Caco-2 (cell line): ENCODE measurements at regions not wholly inside any gene's neighbourhood (a gene's known extent, or its start where the extent isn't known, plus 50 kb on each side); places are given as distances from the start of the nearest gene placed in this dataset.
A peak's percentile ranks its signal among the peaks of the same experiment; 100 is the strongest.

Experiments used
- BruUV-seq: library from RNA; stranded (reverse); fragments of 400-500 nt; replicated peaks from 2 replicates; lab custom pipeline; 2021; lab: Mats Ljungman, UMichigan
- CTCF ChIA-PET: fragments of 300-600 bp; sonication (Branson Sonifier 250); formaldehyde crosslinking; loops from one replicate; lab custom pipeline; 2022; ENCODE audit warnings: antibody characterized with exemption; lab: Charles Lee
- POLR2A ChIA-PET: fragments of 300-600 bp; sonication (Branson Sonifier 250); formaldehyde crosslinking; loops from one replicate; lab custom pipeline; 2022; ENCODE audit warnings: antibody characterized with exemption; lab: Charles Lee
- DNase-seq, 2 experiments: peaks; one replicate each; pipeline versions ENCODE4 v3.0.0 to v3.0.0-alpha.2; 2020 to 2022
- H3K27me3 ChIP-seq: replicated peaks from 2 replicates; pipeline ENCODE4 v1.6.0; 2011; ENCODE audit warnings: low read length; ENCODE audit not compliant: control insufficient read depth, insufficient read depth
- H3K36me3 ChIP-seq: 2 replicates; pipeline ENCODE4 v1.5.1; 2011; ENCODE audit warnings: low read length; ENCODE audit not compliant: control insufficient read depth, insufficient read depth
- H3K4me1 ChIP-seq: fragments of 250-450 bp; sonication (Bioruptor Pico); 2 replicates; pipeline ENCODE4 v1.5.1; 2020; ENCODE audit warnings: mild to moderate bottlenecking
- H3K4me3 ChIP-seq: 2 replicates; pipeline ENCODE4 v1.5.1; 2011; ENCODE audit warnings: low read depth, mild to moderate bottlenecking, control low read depth, low read length
- H3K9me3 ChIP-seq: fragments of 250-450 bp; sonication (Bioruptor Pico); 2 replicates; pipeline ENCODE4 v1.5.1; 2020; ENCODE audit warnings: mild to moderate bottlenecking, moderate library complexity
- H3K27ac Mint-ChIP-seq: one replicate; pipeline ENCODE4 v1.8.0; 2022; ENCODE audit warnings: mixed read lengths; ENCODE audit not compliant: unreplicated experiment
- H3K27me3 Mint-ChIP-seq: one replicate; pipeline ENCODE4 v1.8.0; 2022; ENCODE audit warnings: mixed read lengths; ENCODE audit not compliant: insufficient read depth, unreplicated experiment
- H3K36me3 Mint-ChIP-seq: one replicate; pipeline ENCODE4 v1.8.0; 2022; ENCODE audit warnings: mild to moderate bottlenecking, mixed read lengths; ENCODE audit not compliant: insufficient read depth, unreplicated experiment
- H3K4me1 Mint-ChIP-seq: one replicate; pipeline ENCODE4 v1.8.0; 2022; ENCODE audit warnings: low read depth, mixed read lengths; ENCODE audit not compliant: unreplicated experiment
- H3K4me3 Mint-ChIP-seq: one replicate; pipeline ENCODE4 v1.8.0; 2022; ENCODE audit warnings: mild to moderate bottlenecking, moderate library complexity, mixed read lengths; ENCODE audit not compliant: unreplicated experiment
- H3K9me3 Mint-ChIP-seq: one replicate; pipeline ENCODE4 v1.8.0; 2022; ENCODE audit warnings: mixed read lengths; ENCODE audit not compliant: unreplicated experiment
- CTCF ChIP-seq, 2 experiments: fragments of 200-600 bp in 1 of 2; IDR thresholded peaks; 1 replicate in 1 of 2; 2 replicates in 1 of 2; pipeline versions ENCODE4 v1.5.1 to v1.8.0; 2011 to 2022; ENCODE audit warnings: antibody characterized with exemption in 1 of 2, control low read depth in 1 of 2, inconsistent platforms in 1 of 2, low read depth in 1 of 2, low read length in 1 of 2, mild to moderate bottlenecking in 1 of 2, moderate library complexity in 1 of 2; ENCODE audit not compliant: insufficient read depth in 1 of 2, severe bottlenecking in 1 of 2, unreplicated experiment in 1 of 2
- intact Hi-C: fragments of 100-400 bp; cut with micrococcal nuclease; formaldehyde crosslinking; loops from one replicate; pipeline ENCODE4 v1.10.0; 2022; ENCODE audit not compliant: unreplicated experiment

GRCh38 chr16:85424260-85425073, 188.7 kb upstream of the GSE1 start:
- Histone ChIP-seq H3K9me3 (no peaks in the 10 kb centered on the region), H3K4me3 (no peak overlapping the region), H3K4me1 (peaks cover 34% of the 10 kb centered on the region), H3K36me3 (no peaks in the 10 kb centered on the region; the same call in 1 of the 2 replicates), H3K27me3 (no peaks in the 10 kb centered on the region)
- CTCF ChIA-PET = interaction anchor here (1.0 to 1.2 kb wide), 2 partner anchors 8 to 12 kb away, joined by 3 to 5 read pairs; no protein-coding TSS in a partner anchor
- peak; percentile 2 to 30 for DNase-seq
- H3K36me3 Mint-ChIP-seq = peaks cover 5% of the 10 kb centered on the region
- H3K9me3 Mint-ChIP-seq = no peaks in the 10 kb centered on the region
- no peak for TF ChIP-seq CTCF (IDR thresholded peaks at IDR 0.05; ENCODE audit: insufficient read depth in 1 of 2, low read depth in 1 of 2, low read length in 1 of 2, severe bottlenecking in 1 of 2, unreplicated experiment in 1 of 2)
- POLR2A ChIA-PET = no interaction called here
- H3K27me3 Mint-ChIP-seq = no peaks in the 10 kb centered on the region
- no peak overlapping the region for H3K4me3 Mint-ChIP-seq
- H3K27ac Mint-ChIP-seq = peak overlapping the region; percentile 83
- peaks cover 11% of the 10 kb centered on the region for H3K4me1 Mint-ChIP-seq
- no TSS peak for BruUV-seq
- intact Hi-C loops = no loop called here

GRCh38 chr16:85425074-85425662, 188.0 kb upstream of the GSE1 start:
- CTCF ChIA-PET = interaction anchor here (0.6 to 1.2 kb wide), 3 partner anchors 9 to 128 kb away, joined by 3 to 5 read pairs (median 5); no protein-coding TSS in a partner anchor
- Histone ChIP-seq H3K27me3 (no peaks in the 10 kb centered on the region), H3K9me3 (no peaks in the 10 kb centered on the region), H3K36me3 (no peaks in the 10 kb centered on the region; the same call in 1 of the 2 replicates), H3K4me1 (peaks cover 34% of the 10 kb centered on the region), H3K4me3 (no peak overlapping the region)
- H3K27ac Mint-ChIP-seq = peak overlapping the region; percentile 83
- POLR2A ChIA-PET = no interaction called here
- intact Hi-C loops = no loop called here
- H3K4me3 Mint-ChIP-seq = no peak overlapping the region
- H3K27me3 Mint-ChIP-seq = no peaks in the 10 kb centered on the region
- DNase-seq = peak in 1 of 2 experiments; percentile 32
- peaks cover 5% of the 10 kb centered on the region for H3K36me3 Mint-ChIP-seq
- no TSS peak for BruUV-seq
- no peaks in the 10 kb centered on the region for H3K9me3 Mint-ChIP-seq
- no peak for TF ChIP-seq CTCF (IDR thresholded peaks at IDR 0.05; ENCODE audit: insufficient read depth in 1 of 2, low read depth in 1 of 2, low read length in 1 of 2, severe bottlenecking in 1 of 2, unreplicated experiment in 1 of 2)
- H3K4me1 Mint-ChIP-seq = peaks cover 17% of the 10 kb centered on the region

- Mint-ChIP-seq H3K4me3 (no peak overlapping the region), H3K36me3 (no peaks in the 10 kb centered on the region), H3K27me3 (no peaks in the 10 kb centered on the region), H3K9me3 (no peaks in the 10 kb centered on the region), H3K27ac (no peak overlapping the region), H3K4me1 (peaks cover 17% of the 10 kb centered on the region)
- peaks cover 24% of the 10 kb centered on the region for H3K4me1 ChIP-seq
- ChIA-PET POLR2A (no interaction called here), CTCF (no interaction called here)
- H3K36me3 ChIP-seq = no peaks in the 10 kb centered on the region; the same call in 1 of the 2 replicates
- TF ChIP-seq CTCF (IDR thresholded peaks at IDR 0.05; ENCODE audit: insufficient read depth in 1 of 2, low read depth in 1 of 2, low read length in 1 of 2, severe bottlenecking in 1 of 2, unreplicated experiment in 1 of 2) = no peak
- no peaks in the 10 kb centered on the region for H3K9me3 ChIP-seq
- no peak overlapping the region for H3K4me3 ChIP-seq
- no TSS peak for BruUV-seq
- H3K27me3 ChIP-seq = no peaks in the 10 kb centered on the region
- DNase-seq = peak in 1 of 2 experiments; percentile 19
- intact Hi-C loops = no loop called here
Observed at GRCh38 chr16:85426806-85427205, 186.3 kb upstream of the GSE1 start.
